ENCODE measurements at regions not wholly inside any gene's neighbourhood (a gene's known extent, or its start where the extent isn't known, plus 50 kb on each side); places are given as distances from the start of the nearest gene placed in this dataset.

DNA sequence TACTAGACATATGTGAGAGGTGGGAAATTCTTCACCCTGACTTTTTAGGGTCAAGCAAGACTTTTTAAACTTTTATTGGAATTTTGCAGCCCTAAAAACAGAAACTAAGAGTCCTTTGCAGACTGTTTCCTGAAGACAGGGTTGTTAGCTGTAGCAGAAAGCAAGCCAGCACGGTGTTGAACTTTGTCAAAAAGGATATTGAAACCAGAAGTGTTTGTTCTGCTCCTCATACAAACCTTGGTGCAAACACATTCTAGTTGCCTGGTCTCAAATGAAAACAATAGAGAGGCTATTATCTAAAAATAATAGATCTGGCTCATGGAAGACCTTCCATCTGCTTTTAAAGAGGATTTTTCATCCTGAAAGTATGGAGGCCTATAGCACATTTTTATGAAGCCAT, 65.8 kb upstream of the IGFBP5 start:
- no peak for DNase-seq (ENCODE audit: low read depth)
- no peak overlapping the region for H3K4me3 ChIP-seq (ENCODE audit: low read depth, low read length)
- in situ Hi-C loops (cut with HindIII; ENCODE audit: low sequenced_read_pairs): no loop called here
- TF ChIP-seq, protein P1, sequence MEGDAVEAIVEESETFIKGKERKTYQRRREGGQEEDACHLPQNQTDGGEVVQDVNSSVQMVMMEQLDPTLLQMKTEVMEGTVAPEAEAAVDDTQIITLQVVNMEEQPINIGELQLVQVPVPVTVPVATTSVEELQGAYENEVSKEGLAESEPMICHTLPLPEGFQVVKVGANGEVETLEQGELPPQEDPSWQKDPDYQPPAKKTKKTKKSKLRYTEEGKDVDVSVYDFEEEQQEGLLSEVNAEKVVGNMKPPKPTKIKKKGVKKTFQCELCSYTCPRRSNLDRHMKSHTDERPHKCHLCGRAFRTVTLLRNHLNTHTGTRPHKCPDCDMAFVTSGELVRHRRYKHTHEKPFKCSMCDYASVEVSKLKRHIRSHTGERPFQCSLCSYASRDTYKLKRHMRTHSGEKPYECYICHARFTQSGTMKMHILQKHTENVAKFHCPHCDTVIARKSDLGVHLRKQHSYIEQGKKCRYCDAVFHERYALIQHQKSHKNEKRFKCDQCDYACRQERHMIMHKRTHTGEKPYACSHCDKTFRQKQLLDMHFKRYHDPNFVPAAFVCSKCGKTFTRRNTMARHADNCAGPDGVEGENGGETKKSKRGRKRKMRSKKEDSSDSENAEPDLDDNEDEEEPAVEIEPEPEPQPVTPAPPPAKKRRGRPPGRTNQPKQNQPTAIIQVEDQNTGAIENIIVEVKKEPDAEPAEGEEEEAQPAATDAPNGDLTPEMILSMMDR (IDR thresholded peaks at IDR 0.05; ENCODE audit: low read depth, low read length, missing control alignments): no peak

DNA sequence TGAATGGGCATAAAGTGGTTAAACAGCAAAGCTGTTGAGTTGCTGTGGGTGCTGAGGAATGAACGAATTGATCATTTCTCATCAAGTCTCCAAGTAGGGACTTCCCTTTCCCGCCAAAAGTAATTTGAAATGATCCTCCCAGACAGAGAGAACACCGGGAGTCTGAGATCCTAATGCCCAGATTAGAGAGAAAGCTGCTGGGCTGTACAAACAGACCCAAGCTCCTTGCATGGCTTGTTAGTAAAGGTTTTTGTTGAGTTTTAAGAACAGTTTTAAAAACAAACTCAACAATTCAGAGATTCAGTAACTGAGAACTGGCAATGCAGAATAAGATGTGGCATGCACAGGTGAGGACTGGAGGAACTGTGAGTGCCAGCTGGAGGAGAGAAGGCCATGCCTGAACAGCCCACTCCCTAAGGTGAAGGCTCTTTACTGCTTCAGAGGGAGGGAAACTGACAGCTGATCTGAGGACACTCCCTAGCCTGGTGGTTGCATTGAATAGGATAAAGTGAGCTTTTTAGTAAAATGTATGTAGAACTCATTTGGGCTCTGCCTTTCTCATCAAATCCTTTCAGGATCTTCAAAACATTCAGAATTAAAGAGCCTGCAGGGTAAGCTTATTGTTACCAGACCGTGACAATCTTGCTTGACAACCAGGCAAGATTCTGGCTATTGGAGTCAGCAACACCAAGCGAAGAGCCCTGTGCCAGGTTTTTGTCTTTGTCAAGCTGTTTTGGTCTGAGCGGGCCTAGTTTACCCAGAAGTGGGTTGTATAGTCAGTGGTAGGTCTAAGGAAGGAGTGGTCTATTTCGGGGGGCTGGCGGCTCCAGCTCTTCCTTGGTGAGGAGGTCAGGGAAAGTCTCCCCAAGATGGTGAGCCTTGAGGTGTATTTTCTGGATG, 63.2 kb upstream of the IGFBP5 start:
- no peak overlapping the region for H3K4me3 ChIP-seq (ENCODE audit: low read depth, low read length)
- no peak for DNase-seq (ENCODE audit: low read depth)
- TF ChIP-seq, protein P1 (IDR thresholded peaks at IDR 0.05; ENCODE audit: low read depth, low read length, missing control alignments): no peak
- in situ Hi-C loops (cut with HindIII; ENCODE audit: low sequenced_read_pairs): no loop called here

DNA sequence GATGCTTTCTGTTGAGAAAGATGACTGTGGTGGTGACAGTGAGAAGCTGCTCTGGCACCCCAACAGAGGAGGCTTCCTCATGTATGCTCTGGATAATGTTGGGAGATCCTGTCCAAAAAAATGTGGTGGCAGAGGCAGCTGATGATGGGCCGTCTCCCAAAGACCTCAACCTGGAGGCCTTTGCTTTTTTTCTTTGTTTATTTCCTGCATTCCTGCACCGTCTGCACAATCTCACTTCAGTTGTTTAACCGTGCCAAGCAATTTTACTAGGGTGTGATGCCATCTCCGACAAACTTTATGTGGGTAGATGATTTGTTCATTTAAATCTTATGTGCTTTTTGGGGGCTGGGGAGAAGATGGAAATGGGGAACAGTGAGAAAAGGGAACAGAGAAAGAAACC, 62.2 kb upstream of the IGFBP5 start:
- no peak overlapping the region for H3K4me3 ChIP-seq (ENCODE audit: low read depth, low read length)
- no peak for DNase-seq (ENCODE audit: low read depth)
- in situ Hi-C loops (cut with HindIII; ENCODE audit: low sequenced_read_pairs): no loop called here
- TF ChIP-seq, protein P1 (IDR thresholded peaks at IDR 0.05; ENCODE audit: low read depth, low read length, missing control alignments): no peak

DNA sequence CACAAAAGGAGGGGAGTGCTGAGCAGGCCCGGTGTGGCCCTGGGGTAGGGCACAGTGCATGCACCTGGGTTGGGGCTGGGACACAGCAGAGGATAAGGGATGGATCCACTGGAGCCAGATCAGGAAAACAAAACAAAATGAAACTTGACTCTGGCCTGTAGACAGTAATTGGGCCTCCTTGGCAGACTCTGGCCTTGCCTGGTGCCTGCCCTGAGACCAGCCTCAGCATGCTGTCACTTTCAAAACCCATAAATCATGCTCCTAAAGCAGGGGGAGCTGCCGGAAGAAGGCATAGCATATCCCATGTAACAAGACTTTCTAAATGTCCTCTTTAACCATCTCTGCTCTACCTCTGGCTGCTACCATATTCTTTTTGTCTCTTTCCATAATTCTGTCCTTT, 61.1 kb upstream of the IGFBP5 start:
- in situ Hi-C loops (cut with HindIII; ENCODE audit: low sequenced_read_pairs): no loop called here
- TF ChIP-seq, protein P1 (IDR thresholded peaks at IDR 0.05; ENCODE audit: low read depth, low read length, missing control alignments): no peak
- DNase-seq (ENCODE audit: low read depth): no peak
- H3K4me3 ChIP-seq (ENCODE audit: low read depth, low read length): no peak overlapping the region

DNA sequence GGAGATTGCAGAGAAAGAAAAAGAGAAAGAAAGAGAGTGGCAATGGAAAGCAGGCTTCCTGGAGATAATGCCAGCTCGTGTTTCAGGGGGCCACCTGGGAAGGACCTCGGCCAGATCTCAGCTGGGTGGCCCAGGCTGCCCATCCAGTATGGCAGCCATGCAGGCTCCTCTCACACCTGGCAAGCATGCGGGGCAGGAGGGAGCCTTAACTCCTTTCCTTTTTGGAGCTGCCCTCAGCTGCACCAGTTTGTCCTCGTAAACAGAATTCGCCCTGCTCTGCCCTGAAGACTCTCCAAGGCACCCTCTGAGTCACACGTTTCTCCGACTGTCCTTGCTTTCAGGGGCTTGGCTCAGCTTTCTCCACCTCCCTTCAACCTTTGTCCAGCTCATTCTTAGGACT, 59.5 kb upstream of the IGFBP5 start:
- H3K4me3 ChIP-seq (ENCODE audit: low read depth, low read length): no peak overlapping the region
- in situ Hi-C loops (cut with HindIII; ENCODE audit: low sequenced_read_pairs): no loop called here
- DNase-seq (ENCODE audit: low read depth): no peak
- TF ChIP-seq, protein P1 (IDR thresholded peaks at IDR 0.05; ENCODE audit: low read depth, low read length, missing control alignments): no peak

DNA sequence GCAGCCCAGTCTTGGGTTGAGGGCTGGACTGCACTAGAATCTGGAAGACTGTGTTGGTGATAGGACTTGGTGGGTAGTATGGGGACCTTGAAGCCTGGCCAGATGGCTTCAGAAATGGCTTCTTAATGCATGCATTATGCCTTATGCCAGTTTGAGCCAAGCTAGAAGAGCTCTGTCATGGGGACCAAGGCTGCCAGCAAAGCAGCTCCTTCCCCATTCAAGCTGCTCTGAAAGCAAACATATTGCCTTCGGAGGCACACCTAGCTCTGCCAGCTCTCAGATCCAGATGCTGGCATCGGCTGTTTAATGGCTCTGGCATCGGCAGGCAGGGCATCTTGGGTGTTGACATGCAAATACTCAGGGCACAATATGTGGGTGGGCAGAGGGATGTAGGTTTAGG, 59.0 kb upstream of the IGFBP5 start:
- no peak for DNase-seq (ENCODE audit: low read depth)
- TF ChIP-seq, protein P1 (IDR thresholded peaks at IDR 0.05; ENCODE audit: low read depth, low read length, missing control alignments): no peak
- in situ Hi-C loops (cut with HindIII; ENCODE audit: low sequenced_read_pairs): no loop called here
- H3K4me3 ChIP-seq (ENCODE audit: low read depth, low read length): no peak overlapping the region

All from astrocyte of the cerebellum (primary cell).